MCF 10A (cell line): ENCODE measurements at regions not wholly inside any gene's neighbourhood (a gene's known extent, or its start where the extent isn't known, plus 50 kb on each side); places are given as distances from the start of the nearest gene placed in this dataset.

Experiments
- BruUV-seq: library from RNA; stranded (reverse); fragments of 400-500 nt; replicated peaks from 2 replicates; lab custom pipeline; 2021; lab: Mats Ljungman, UMichigan
- CTCF ChIA-PET: fragments of 300-600 bp; sonication (Branson Sonifier 250); formaldehyde crosslinking; extraction: SDS; loops from one replicate; lab custom pipeline; 2021; ENCODE audit warnings: antibody characterized with exemption, inconsistent platforms; lab: Yijun Ruan, JAX
- POLR2A ChIA-PET: fragments of 300-600, 350-650 bp; sonication (Branson Sonifier 250); formaldehyde crosslinking; extraction: SDS; loops from one replicate; lab custom pipeline; 2020; ENCODE audit warnings: antibody characterized with exemption, inconsistent platforms; lab: Yijun Ruan, JAX
- DNase-seq: peaks from one replicate; pipeline ENCODE4 v3.0.0-alpha.2; 2018; ENCODE audit not compliant: unreplicated experiment
- H3K27ac Mint-ChIP-seq: one replicate; pipeline ENCODE4 v1.8.0; 2022; ENCODE audit warnings: mild to moderate bottlenecking, low read depth, mixed read lengths; ENCODE audit not compliant: unreplicated experiment
- H3K27me3 Mint-ChIP-seq: one replicate; pipeline ENCODE4 v1.8.0; 2022; ENCODE audit warnings: mixed read lengths; ENCODE audit not compliant: insufficient read depth, unreplicated experiment
- H3K36me3 Mint-ChIP-seq: one replicate; pipeline ENCODE4 v1.8.0; 2022; ENCODE audit warnings: mild to moderate bottlenecking, moderate library complexity, mixed read lengths; ENCODE audit not compliant: insufficient read depth, unreplicated experiment
- H3K4me1 Mint-ChIP-seq: one replicate; pipeline ENCODE4 v1.8.0; 2022; ENCODE audit warnings: mixed read lengths; ENCODE audit not compliant: insufficient read depth, unreplicated experiment
- H3K4me3 Mint-ChIP-seq: one replicate; pipeline ENCODE4 v1.8.0; 2022; ENCODE audit warnings: mild to moderate bottlenecking, moderate library complexity, mixed read lengths; ENCODE audit not compliant: unreplicated experiment
- H3K9me3 Mint-ChIP-seq: one replicate; pipeline ENCODE4 v1.8.0; 2022; ENCODE audit warnings: mixed read lengths; ENCODE audit not compliant: unreplicated experiment
- CTCF ChIP-seq: fragments of 200-600 bp; IDR thresholded peaks from one replicate; pipeline ENCODE4 v1.8.0; 2022; ENCODE audit warnings: antibody characterized with exemption, mild to moderate bottlenecking; ENCODE audit not compliant: unreplicated experiment
- intact Hi-C: fragments of 100-400 bp; cut with micrococcal nuclease; formaldehyde crosslinking; loops from 2 replicates; pipeline ENCODE4 v1.14.1; 2022

- Mint-ChIP-seq H3K4me3 (no peak overlapping the region), H3K36me3 (no peaks in the 10 kb centered on the region), H3K9me3 (peaks cover 7% of the 10 kb centered on the region), H3K27me3 (no peaks in the 10 kb centered on the region), H3K4me1 (no peaks in the 10 kb centered on the region), H3K27ac (no peak overlapping the region)
- TF ChIP-seq CTCF, result no peak
- ChIA-PET POLR2A (no interaction called here), CTCF (no interaction called here)
- DNase-seq, result no peak
- intact Hi-C loops, result no loop called here
- no TSS peak for BruUV-seq
Observed at GRCh38 chrX:79263550-79263949, 103.6 kb downstream of the ITM2A start.

GRCh38 chrX:79259073-79259689 lies 108.0 kb downstream of the ITM2A start:
- Mint-ChIP-seq H3K9me3 (peaks cover 34% of the 10 kb centered on the region), H3K27me3 (no peaks in the 10 kb centered on the region), H3K36me3 (no peaks in the 10 kb centered on the region), H3K4me1 (no peaks in the 10 kb centered on the region), H3K27ac (no peak overlapping the region), H3K4me3 (no peak overlapping the region)
- intact Hi-C loops, result no loop called here
- POLR2A ChIA-PET, result no interaction called here
- BruUV-seq, result no TSS peak
- TF ChIP-seq CTCF, result no peak
- CTCF ChIA-PET, result interaction anchor here (0.5 kb wide), 1 partner anchor 33 kb away, joined by 4 read pairs; no protein-coding TSS in a partner anchor
- DNase-seq, result no peak

- ChIA-PET POLR2A (no interaction called here), CTCF (no interaction called here)
- no peak overlapping the region for H3K4me3 Mint-ChIP-seq
- DNase-seq, result no peak
- H3K9me3 Mint-ChIP-seq, result peaks cover 5% of the 10 kb centered on the region
- intact Hi-C loops, result no loop called here
- TF ChIP-seq CTCF, result no peak
- H3K4me1 Mint-ChIP-seq, result peaks cover 4% of the 10 kb centered on the region
- BruUV-seq, result no TSS peak
- H3K27ac Mint-ChIP-seq, result no peak overlapping the region
- H3K27me3 Mint-ChIP-seq, result no peaks in the 10 kb centered on the region
- H3K36me3 Mint-ChIP-seq, result peaks cover 6% of the 10 kb centered on the region
Observed at GRCh38 chrX:79243691-79244090, 99.2 kb downstream of the GPR174 start.

GRCh38 chrX:79235899-79236298 lies 91.4 kb downstream of the GPR174 start:
- intact Hi-C loops, result no loop called here
- DNase-seq, result no peak
- Mint-ChIP-seq H3K9me3 (peaks cover 21% of the 10 kb centered on the region), H3K36me3 (no peaks in the 10 kb centered on the region), H3K27ac (no peak overlapping the region), H3K27me3 (no peaks in the 10 kb centered on the region), H3K4me3 (no peak overlapping the region), H3K4me1 (no peaks in the 10 kb centered on the region)
- no peak for TF ChIP-seq CTCF
- no TSS peak for BruUV-seq
- ChIA-PET CTCF (no interaction called here), POLR2A (no interaction called here)
